ENCODE measurements at regions not wholly inside any gene's neighbourhood (a gene's known extent, or its start where the extent isn't known, plus 50 kb on each side); places are given as distances from the start of the nearest gene placed in this dataset.

DNA sequence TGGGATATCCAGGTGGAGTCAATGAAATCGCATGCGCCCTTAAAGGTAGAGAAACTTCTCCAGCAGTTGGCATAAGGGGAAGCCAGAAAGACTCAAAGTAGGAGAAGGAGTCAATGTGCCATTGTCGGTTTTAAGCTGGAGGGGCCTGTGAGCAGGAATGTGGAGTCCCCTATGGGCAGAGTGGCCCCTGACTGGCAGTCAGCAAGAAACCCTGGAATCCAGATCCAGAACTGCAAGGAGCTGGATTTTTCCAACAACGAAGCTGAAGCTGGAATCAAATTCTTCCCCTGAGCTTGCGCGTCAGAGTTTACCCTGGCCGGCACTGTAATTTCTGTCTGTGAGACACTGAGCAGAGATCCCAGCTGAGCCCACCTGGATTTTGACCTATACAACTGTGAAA lies 315.0 kb downstream of the DHX35 start:
- no peak for TF ChIP-seq EZH2 (IDR thresholded peaks at IDR 0.05; ENCODE audit: low read length, unreplicated experiment)
- TF ChIP-seq, protein P1, sequence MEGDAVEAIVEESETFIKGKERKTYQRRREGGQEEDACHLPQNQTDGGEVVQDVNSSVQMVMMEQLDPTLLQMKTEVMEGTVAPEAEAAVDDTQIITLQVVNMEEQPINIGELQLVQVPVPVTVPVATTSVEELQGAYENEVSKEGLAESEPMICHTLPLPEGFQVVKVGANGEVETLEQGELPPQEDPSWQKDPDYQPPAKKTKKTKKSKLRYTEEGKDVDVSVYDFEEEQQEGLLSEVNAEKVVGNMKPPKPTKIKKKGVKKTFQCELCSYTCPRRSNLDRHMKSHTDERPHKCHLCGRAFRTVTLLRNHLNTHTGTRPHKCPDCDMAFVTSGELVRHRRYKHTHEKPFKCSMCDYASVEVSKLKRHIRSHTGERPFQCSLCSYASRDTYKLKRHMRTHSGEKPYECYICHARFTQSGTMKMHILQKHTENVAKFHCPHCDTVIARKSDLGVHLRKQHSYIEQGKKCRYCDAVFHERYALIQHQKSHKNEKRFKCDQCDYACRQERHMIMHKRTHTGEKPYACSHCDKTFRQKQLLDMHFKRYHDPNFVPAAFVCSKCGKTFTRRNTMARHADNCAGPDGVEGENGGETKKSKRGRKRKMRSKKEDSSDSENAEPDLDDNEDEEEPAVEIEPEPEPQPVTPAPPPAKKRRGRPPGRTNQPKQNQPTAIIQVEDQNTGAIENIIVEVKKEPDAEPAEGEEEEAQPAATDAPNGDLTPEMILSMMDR (conservative IDR thresholded peaks at IDR 0.05; ENCODE audit: low read depth, low read length): no peak
